ENCODE measurements at regions not wholly inside any gene's neighbourhood (a gene's known extent, or its start where the extent isn't known, plus 50 kb on each side); places are given as distances from the start of the nearest gene placed in this dataset.

DNA sequence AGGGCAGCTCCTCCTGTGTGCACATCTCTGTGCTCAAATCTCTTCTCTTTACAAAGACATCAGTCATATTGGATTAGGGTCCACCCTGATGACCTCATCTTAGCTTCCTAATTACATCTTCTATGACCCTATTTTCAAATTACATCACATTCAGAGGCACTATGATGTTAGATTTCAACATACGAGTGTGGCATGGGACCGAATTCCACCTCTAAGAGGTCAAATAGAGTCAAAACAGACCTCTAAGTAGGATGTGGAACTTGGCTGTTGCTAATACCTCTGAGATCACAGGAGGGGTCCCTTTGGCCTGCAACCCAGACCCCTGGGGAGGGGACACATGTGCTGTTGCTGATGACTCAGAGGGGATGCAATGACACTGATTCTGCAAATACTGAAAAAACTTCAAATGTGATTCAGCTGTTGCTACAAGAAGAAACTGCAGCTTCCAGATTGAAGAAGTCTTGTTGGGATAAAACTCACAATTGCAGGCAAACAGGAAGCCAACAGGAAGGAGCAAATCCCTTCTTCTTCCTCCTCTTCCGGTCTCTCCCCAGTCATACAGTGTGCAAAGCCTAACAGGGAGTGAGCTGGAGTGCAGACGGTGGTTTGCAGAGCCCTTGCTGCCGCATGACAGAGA lies 216.2 kb downstream of the MYLK4 start:
- no peak for DNase-seq

DNA sequence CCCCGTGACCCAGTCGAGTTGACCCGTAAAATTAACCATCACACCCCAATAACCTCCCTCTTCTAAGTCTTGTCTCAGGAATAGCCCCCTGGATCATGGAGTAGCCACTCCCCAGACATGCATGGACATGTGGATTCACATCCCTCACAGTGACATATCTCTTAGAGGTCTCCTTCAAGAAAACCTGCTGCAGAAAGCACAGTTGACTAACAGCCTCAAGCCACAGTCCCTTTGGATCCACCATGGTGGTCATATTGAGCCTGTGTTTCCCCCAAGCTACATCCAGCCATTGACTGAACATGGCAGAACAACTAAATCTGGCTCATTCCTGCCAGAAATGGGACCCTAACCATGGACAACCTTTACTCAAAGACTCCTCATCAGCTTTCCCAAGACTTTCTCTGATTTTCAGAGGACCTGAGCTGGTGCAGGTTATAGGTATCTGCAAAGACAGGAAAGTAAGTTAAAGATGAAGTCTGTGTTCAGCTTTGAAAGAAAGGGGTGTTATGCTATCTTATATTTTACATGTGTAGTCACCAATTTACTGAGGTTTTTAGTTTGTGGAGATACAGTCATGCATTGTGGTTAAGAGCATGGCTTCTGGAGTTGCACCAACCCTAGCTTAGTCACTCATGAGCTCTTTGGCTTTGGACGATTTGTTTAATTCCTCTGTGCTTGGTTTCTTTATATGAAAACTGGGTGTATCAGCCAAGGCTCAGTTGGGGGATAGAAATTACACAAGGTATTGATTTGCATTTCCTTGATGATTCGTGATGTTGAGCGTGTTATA lies 219.1 kb downstream of the MYLK4 start:
- DNase-seq, result no peak

- no peak for DNase-seq
These were observed 221.5 kb downstream of the MYLK4 start for GRCh38 chr6:2529211-2529719.

GRCh38 chr6:2528156-2528555 lies 222.6 kb downstream of the MYLK4 start:
- DNase-seq, result no peak

DNA sequence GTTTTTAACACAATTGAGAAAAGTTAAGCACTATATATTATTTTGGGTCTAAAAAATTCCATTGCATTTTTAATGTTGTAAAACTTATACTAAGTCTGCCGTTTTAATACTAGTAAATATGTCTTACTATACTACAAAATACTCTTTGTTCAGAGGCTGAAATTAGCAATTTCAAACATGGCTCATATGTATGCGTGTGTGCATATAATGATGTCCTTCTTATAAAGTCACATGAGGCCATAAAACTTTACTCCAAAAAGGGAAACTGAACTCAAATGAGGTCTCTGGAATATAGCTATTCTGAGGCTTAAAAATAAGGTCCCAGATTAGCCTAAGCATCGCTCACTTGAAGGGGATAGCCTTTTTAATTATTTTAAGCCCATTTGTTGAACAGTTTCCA lies 224.0 kb downstream of the MYLK4 start:
- no peak for DNase-seq

DNA sequence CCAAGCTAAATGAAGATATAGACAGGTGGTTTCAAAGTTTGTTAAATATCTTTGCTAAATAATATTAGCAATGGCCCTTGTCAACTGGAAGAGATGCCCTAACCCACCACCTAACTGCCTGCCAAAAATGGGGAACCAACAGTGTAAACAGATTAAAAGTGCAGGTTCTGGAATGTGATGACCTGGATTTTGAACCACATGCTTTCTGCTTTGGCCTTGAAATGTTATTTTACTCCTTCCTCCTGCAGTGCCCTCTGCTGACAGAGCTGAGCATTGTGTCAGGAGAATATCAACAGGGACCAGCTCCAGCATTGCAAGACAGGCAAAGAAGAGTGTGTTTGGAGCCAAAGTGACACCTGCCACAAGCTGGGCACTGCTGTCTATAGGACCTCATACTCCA lies 226.6 kb downstream of the MYLK4 start:
- DNase-seq, result no peak

GRCh38 chr6:2523061-2523460 lies 227.7 kb downstream of the MYLK4 start:
- DNase-seq, result no peak

DNA sequence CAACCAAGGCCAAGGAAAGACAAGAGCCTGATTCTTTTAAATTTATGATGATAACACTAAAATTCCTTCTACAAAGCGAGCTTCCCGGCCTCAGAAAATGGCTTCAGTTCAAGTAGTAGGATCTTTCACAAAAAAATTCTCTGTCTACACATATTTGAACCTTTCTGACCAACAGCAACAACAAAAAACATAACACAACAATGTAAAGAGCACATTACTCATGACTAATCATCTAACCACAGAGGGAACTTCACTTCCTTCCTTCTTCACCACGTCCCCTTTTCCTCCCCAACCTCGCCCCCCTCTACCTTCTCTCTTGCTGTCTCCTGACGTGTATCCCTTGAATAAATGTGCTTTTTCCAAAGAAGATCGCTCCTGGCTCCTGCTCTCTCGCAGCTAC lies 228.2 kb downstream of the MYLK4 start:
- no peak for DNase-seq

- no peak for DNase-seq
These were observed 232.8 kb downstream of the MYLK4 start for GRCh38 chr6:2517855-2518473.

DNA sequence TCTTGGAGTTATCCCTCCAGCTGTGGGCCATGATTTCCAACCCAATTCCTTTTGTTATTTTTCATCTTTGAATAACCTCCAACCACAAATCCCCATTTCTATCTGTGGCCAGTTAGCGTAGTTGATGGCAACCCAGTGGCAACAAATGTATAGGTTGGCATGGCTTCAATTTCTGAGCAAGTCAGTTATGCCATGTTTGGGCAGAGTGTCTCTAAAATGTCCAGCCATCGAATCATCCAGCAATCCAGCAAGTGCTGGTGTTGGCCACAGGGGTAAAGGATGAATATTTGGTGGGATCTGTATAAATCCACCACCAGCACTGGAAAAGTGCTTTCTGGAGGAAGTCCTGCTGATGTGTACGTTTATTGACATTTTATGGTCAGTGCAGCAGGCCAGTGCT lies 233.3 kb downstream of the MYLK4 start:
- DNase-seq, result no peak

DNA sequence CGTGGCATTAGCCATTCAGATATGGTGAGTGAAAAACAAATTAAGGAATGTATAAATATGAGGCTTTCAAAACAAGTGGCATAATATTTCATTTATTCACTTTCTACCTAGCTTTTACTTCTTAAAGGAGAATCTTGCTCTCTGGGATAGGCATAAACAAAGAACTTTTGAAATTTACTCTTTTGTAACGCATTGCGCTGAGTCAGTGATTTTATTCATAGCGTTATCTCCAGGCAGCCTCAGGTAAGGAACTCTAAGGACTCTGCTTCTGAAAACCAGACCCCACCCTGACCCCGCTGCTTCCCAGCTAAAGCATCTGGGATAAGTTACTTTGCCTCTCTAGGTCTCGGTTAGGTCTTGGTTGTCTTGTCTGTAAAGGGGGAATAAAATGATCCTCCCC lies 234.7 kb downstream of the MYLK4 start:
- no peak for DNase-seq

DNA sequence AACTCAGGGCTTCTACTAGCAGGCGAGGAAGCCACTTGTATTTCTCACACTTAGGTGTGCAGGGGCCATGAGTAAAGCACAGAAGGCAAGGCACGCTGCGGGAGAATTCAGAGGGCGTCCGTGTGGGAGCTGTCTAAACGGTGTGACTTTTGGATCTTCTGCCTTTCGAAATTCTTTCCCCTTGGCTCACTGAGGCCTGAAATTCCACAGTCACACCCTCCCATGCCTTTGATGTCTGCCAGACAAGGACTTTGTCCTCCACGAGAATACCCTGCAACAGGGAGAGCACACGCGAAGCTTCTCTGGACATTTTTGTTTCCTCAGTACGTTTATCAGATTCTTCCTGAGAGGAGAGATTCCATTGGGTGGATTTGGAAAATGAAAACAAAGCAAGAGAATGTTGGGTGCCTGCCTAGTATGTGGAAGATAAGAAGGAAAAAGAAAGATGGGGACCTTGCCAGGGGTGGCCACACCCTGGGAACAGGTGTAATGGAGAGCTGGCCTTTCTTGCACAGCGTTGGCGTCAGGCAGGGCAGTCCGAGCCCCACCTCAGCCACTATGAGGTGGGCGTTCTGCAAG lies 235.7 kb downstream of the MYLK4 start:
- no peak for DNase-seq

DNA sequence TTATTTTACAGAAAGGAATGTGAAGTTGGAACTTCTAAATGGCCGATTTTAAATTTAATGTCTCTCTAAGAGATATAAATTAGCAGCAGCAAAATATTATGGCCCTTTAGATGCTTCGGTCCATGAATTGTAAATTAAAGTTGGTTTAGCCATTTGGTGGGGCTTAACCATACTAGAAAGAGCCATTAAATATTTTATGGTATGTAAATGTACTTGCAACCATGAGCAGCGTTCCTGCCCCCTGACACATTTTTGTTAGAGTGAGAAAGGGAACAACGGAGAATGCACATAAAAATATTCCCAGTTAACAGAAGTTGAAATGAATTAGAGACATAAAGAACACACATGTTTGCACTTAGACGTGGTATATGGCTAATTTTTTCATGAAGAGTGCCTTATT lies 237.9 kb downstream of the MYLK4 start:
- no peak for DNase-seq

DNA sequence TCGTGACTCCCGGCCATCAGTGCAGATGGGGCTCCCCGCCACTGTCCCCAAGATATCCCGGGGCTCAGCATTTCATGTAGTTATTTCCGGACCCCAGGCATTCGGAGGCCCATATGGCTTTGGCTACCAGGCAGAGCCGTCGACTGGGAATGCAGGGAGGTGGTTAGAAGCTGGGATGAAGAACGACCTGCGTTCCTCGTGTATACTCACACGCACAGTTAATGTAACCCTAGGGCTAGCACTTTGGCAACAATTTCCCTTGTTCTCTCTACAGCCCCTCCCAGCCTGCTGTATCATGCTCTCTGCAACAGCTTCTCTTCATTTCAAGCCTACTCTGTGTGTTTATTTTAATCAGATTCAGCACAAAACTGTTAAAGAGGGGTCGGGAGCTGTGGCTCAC lies 240.4 kb downstream of the MYLK4 start:
- DNase-seq, result no peak

- DNase-seq, result no peak
These were observed 241.0 kb downstream of the MYLK4 start for GRCh38 chr6:2509711-2510110.

DNA sequence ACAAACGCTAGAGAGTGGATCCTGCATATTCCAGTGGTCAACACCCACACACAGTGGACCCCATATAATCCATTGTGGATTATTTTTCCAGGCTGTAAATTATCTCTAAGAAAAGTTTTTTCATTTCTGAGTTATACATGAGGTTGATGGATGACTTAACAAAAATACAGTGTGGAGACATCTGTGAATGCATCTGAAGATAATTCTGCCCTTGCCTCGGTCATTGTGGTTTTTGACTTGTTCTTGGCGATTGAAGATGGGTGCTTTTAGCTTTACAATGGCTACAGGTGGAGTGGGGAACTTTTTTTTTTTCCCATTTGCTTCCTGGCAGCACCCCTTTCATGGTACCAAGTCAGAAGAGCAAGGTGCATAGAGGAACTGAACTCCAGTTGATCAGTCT lies 242.7 kb downstream of the MYLK4 start:
- no peak for DNase-seq

DNA sequence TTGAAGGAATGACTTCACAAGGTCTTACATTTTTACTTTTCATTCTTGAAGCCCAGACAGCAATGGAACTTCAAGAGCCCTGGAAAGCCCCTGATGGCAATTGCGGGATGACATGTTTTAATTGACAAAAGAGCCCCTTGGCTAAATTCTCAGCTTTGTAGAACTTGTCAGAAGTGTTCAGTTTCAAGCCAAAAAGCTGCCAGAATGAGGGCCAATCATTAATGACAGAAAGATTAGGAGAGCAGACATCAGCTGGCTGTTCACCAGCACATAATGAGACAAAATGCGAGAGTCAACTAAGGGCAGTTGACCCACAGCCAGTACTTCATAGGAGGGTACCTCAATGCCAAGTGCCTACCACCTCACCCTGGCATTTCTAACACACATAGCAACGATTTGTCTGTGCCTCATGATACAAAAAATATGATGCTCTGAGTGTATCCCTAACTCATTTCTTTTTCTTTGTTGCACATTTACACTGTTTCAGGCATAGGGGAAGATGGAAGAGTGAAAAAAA lies 243.1 kb downstream of the MYLK4 start:
- DNase-seq, result no peak

- DNase-seq, result no peak
These were observed 243.7 kb downstream of the MYLK4 start for GRCh38 chr6:2507016-2507415.

DNA sequence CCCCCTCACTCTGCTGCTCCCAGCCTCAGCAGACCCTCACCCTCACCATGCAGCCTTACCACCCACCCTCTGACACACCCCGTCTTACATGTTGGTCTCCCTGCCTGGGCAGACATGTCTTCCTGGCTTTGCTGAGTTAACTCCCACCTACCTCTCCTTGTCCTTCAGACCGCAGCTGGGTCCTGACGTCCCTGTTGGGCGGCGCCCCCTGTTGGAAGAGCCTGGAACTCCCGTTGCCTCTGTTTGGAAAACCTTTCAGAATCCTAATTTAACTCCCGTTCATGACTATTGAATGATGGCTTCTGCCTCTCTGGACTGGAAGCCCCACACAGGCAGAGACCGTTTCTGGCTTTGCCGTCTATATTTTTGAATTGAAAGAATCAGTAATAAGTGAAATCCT lies 245.1 kb downstream of the MYLK4 start:
- no peak for DNase-seq

DNA sequence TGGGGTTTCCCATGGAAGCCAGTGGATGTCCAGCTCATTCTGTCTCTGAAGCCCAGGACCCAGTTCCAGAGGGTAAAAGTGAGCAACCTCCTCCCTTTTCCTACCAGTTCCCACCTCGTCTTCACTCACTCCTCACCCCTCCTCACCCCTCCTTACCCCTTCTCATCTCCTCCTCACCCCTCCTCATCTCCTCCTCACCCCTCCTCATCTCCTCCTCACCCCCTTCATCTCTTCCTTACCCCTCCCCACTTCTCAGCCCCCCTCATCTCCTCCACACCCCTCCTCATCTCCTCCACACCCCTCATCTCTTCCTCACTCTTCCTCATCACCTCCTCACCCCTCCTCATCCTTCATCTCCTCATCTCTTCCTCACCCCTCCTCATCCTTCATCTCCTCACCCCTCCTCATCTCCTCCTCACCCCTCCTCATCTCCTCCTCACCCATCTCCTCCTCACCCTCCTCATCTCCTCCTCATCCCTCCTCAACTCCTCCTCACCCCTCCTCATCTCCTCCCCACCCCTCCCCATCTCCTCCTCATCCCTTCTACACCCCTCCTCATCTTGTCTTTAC lies 246.1 kb downstream of the MYLK4 start:
- DNase-seq, result no peak

DNA sequence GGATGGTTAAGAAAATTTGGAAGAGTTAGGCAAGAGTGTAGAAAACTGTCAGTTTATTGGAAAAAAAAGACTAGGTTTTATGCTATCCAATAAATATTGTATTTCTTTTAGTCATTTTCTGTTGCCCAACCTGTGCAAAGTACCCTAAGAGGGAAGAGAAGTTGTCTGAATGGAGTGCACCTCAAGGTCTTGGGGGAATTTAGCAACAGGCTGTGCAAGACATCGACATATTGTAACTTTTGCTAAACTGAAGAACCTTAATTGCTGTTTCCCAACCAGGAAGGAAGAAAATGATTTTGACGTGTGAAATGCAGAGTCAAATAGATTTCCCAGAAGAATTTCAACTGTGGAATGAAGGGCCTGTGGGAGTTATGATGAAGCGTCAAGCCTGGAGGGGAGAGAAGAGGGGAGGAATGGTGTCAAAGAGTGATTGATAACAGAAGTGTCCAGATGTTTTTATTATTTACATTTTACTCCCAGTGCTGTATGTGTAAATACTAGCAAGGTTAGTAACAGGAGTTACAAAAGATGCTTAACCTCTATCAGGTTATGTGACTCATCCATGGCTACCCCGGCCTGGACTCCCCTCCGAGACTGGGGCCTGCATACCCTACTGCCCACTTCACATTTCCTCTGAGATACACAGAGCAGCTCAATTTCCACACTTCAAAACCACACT lies 246.8 kb downstream of the MYLK4 start:
- no peak for DNase-seq

DNA sequence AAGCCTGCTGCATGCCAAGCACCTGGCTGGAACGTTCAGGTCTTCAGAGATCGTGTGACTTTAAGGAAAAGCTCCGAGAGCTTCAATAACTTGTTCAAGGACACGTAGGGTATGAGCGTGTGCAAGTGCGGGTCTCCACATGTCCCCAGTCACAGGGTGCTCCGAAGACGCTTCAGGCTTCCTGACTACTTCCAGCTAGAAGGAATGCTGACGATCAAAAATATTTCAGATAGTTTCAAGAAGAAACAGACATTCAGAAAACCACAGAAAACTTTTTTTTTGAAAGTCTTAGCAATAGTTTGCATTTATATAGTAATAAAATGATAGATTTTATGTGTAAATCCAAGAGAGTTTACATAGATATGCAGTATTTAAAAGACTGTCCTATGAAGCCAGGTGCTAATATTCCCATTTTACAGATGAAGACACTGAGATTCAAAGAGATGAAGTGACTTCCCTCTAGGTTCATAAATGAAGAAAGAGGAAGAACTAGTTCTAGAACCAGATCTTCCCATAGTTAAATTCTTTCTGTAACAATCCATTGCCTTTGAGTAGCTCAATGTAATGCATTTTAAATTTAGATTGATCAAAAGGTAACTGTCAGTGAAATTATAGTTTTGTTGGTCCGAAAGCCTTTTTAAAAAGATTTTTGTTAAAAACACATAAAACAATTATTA lies 247.6 kb downstream of the MYLK4 start:
- DNase-seq, result no peak
